ENCODE measurements at regions not wholly inside any gene's neighbourhood (a gene's known extent, or its start where the extent isn't known, plus 50 kb on each side); places are given as distances from the start of the nearest gene placed in this dataset.
A peak's percentile ranks its signal among the peaks of the same experiment; 100 is the strongest.
"Not testable (repeated sequence)": the region's sequence is repeated elsewhere in the genome, so short reads cannot be mapped to it uniquely, and the experiment has no call there.

DNA sequence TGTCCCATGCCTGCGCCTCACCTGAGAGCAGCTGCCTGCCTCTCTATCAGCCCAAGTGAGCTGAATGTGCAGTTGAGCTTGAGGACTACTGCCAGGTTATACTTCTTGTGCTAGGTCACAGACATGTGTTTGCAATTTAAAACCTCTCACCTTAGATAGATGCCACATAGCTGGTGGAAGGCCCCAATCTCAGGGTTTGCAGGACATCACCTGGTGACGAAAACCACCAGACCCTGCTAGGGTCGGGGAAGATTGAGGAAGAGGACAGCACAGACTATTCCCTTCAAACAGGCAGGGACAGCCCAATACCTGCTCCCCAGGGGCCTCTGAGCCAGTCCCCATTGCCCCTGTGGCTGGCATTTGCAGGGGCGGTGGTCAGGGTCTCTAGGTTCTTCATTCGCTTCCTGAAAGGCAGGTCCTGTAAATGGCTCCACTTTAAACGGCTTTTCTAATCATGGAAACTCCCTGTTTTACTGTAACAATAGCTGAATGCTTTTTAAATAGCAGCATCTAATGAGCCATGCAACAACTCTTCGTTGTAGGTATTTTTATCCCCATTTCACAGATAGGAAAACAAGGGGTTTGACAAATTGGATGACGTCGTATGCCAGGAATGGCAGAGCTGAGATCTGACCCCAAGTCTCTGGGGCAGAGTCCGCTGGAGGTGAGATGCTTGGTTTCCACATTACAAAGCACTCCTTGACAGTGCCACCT lies 80.1 kb downstream of the EMX2 start:
- DNase-seq (ENCODE audit: low spot score in 2 of 2), result no peak
- Histone ChIP-seq H3K4me1 (no peaks in the 10 kb centered on the region), H3K9me3 (no peaks in the 10 kb centered on the region), H3K36me3 (no peaks in the 10 kb centered on the region), H3K27ac (no peak overlapping the region), H3K4me3 (no peak overlapping the region), H3K27me3 (no peaks in the 10 kb centered on the region)
- TF ChIP-seq CTCF (IDR thresholded peaks at IDR 0.05) (no peak), POLR2A (IDR thresholded peaks at IDR 0.05) (no peak), EP300 (IDR thresholded peaks at IDR 0.05) (no peak)
- 76 to 78% methylated on average over 10 of the region's 10 CpGs for WGBS, 2 donors

GRCh38 chr10:117626228-117626627 lies 83.7 kb downstream of the EMX2 start:
- no peaks in the 10 kb centered on the region for H3K4me1 ChIP-seq
- TF ChIP-seq POLR2A (IDR thresholded peaks at IDR 0.05) (no peak), EP300 (IDR thresholded peaks at IDR 0.05) (no peak), CTCF (IDR thresholded peaks at IDR 0.05) (no peak)
- H3K27me3 ChIP-seq, result no peaks in the 10 kb centered on the region
- H3K27ac ChIP-seq, result no peak overlapping the region
- H3K36me3 ChIP-seq, result no peaks in the 10 kb centered on the region
- no peak overlapping the region for H3K4me3 ChIP-seq
- 69 to 78% methylated on average over 8 of the region's 8 CpGs for WGBS, 2 donors
- DNase-seq (ENCODE audit: low spot score in 2 of 2), result no peak
- H3K9me3 ChIP-seq, result no peaks in the 10 kb centered on the region

DNA sequence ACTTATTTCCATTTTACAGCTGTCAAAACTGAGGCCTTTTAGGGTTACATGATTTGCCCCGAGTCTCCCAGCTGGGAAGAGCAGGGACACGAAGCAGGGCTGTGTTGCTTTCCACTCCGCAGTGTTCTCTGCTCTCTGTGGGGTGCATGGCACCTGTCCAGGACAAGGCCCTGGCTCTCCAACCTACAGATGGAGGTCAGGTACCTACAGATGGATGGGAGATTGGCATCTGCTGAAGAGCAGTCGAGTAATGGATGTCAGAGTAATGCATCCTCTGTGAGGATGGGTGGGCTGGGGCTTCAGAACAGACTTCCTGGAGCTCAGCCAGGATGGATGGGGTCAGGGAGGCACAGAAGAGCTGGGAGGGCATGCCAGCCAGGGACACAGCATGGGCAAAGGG lies 85.0 kb downstream of the EMX2 start:
- Histone ChIP-seq H3K4me3 (no peak overlapping the region), H3K27ac (no peak overlapping the region), H3K36me3 (no peaks in the 10 kb centered on the region), H3K27me3 (no peaks in the 10 kb centered on the region), H3K4me1 (no peaks in the 10 kb centered on the region), H3K9me3 (no peaks in the 10 kb centered on the region)
- TF ChIP-seq CTCF (IDR thresholded peaks at IDR 0.05), result no peak
- no peak for TF ChIP-seq EP300 (IDR thresholded peaks at IDR 0.05)
- TF ChIP-seq POLR2A (IDR thresholded peaks at IDR 0.05), result no peak
- DNase-seq (ENCODE audit: low spot score in 2 of 2), result no peak
- WGBS, 2 donors, result 85 to 95% methylated on average over 4 of the region's 4 CpGs

- H3K9me3 ChIP-seq; H3K4me3 ChIP-seq; H3K36me3 ChIP-seq; DNase-seq (ENCODE audit: low spot score in 2 of 2); H3K27ac ChIP-seq; H3K4me1 ChIP-seq; H3K27me3 ChIP-seq: not testable (repeated sequence)
- WGBS, 2 donors, result 95 to 96% methylated on average over 9 of the region's 9 CpGs
Measured at GRCh38 chr10:117629717-117630116, 87.2 kb downstream of the EMX2 start.

GRCh38 chr10:117631276-117632145 lies 89.0 kb downstream of the EMX2 start:
- H3K27me3 ChIP-seq, result no peaks in the 10 kb centered on the region
- H3K27ac ChIP-seq, result no peak overlapping the region
- H3K4me1 ChIP-seq, result no peaks in the 10 kb centered on the region
- DNase-seq (ENCODE audit: low spot score in 2 of 2), result peak in 1 of 2 donors; percentile 11
- TF ChIP-seq CTCF (IDR thresholded peaks at IDR 0.05) (no peak), EP300 (IDR thresholded peaks at IDR 0.05) (no peak), POLR2A (IDR thresholded peaks at IDR 0.05) (no peak)
- 63 to 74% methylated on average over 11 of the region's 11 CpGs for WGBS, 2 donors
- no peak overlapping the region for H3K4me3 ChIP-seq
- no peaks in the 10 kb centered on the region for H3K9me3 ChIP-seq
- H3K36me3 ChIP-seq, result no peaks in the 10 kb centered on the region
